GM12874 (cell line): ENCODE measurements at regions not wholly inside any gene's neighbourhood (a gene's known extent, or its start where the extent isn't known, plus 50 kb on each side); places are given as distances from the start of the nearest gene placed in this dataset.

Experiments
- CTCF ChIP-seq: IDR thresholded peaks from 2 replicates; pipeline ENCODE4 v1.5.1; 2011; ENCODE audit warnings: low read depth, mild to moderate bottlenecking, control low read depth, low read length, moderate library complexity; ENCODE audit not compliant: insufficient read depth

DNA sequence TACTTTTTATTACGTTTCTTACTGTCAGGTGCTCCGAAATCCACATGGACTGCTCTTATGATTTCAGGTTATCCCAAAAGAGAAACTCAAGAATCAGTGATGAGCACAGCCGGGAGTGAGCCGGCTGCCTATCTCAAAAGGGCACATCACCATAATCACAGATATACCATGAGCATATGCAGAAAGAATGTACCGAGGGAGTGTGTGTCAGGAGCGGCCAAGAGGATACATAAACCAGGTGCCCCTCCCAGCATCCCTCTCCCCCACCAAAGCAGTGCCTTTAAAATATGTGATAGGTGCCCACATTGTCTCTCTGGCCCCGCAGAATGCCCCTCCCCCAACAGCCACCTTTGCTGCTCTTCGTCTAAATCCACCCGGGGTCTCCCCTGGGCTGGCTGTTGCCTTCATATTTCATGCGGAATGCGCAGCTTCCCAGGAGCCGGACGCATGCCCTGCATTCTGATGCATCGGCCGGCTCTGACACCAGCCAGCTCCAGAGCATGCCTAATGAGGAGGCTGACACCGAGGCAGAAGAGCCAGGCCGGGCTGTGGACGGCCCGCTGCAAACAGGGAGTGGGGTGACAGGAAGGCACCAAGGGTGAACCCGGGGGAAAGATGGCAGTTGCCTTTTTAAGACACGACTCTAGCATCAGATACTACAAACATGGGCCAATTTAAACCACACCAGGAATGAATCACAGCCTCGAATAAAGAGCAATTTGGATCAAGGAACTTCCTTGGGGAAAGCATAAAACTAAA, 652.3 kb downstream of the BNC2 start:
- TF ChIP-seq CTCF = no peak

DNA sequence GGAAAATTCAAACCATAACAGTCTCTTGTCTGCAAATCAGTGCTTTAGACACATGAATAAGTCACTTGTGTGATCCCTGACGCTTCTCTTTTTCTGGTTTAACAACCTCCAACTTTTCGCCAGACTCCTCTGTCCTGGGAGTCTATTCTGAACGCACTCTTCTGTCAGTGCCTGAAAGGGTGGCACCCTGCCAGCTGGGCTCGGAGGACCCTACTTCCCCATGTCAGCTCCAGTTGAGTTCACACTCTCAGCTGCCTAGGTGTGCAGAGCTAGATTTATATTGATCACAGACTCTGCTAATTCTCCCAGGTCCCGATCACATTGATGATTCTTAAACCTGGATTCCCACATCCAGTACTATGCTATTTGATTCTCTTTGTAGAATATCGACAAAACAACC, 649.1 kb downstream of the BNC2 start:
- no peak for TF ChIP-seq CTCF

DNA sequence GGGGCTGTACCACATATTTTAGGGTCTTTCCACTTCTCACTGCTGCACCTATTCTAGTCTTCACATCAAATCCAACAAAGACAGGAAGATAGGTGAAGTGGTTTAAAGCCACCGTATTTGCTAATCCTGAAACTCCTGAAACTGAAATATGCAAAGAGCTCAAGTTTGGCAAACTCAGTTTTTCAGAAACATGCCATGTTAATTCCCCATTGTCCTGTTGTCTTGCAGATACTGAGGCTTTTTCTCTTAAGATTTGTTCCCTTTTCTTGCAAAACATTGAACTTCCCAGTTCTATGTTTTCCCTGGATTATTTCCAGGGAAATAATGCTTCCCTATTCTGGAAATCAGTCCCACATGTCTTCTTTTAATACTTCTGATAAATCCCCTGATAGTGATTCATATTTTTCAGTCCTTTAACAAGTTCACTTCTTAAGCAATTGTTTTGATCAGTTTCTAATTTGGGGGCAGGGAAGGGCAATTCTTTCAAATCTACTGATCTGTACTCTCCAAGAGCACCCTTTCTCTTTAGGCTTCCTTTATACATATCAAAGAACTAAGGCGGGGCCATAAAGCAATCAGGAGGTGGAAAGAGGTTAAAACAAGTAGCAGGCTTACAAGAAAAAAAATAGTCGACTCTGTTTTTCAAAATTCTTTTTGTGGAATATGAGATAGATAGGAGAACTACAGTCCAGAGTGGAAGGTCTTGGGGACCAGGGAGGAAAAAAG, 648.5 kb downstream of the BNC2 start:
- TF ChIP-seq CTCF = no peak

DNA sequence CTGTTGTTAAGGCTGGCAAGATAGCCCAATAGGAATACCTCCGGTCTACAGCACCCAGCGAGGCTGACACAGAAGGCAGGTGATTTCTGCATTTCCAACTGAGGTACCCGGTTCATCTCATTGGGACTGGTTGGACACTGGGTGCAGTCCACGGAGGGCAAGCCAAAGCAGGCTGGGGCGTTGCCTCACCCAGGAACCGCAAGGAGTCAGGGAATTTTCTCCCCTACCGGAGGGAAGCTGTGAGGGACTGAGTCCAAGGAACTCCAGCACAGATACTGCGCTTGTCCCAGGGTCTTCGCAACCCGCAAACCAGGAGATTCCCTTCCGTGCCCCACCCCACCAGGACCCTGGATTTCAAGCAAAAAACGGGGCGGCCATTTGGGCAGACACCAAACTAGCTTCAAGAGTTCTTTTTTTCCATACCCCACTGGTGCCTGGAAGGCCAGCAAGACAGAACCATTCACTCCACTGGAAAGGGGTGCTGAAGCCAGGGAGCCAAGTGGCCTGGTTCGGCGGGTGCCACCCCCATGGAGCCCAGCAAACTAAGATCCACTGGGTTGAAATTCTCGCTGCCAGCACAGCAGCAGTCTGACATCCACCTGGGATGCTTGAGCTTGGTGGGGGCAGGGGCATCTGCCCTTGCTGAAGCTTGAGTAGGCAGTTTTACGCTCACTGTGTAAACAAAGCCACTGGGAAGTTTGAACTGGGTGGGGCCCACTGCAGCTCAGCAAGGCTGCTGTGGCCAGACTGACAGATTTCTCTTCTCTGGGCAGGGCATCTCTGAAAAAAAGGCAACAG, 647.2 kb downstream of the BNC2 start:
- no peak for TF ChIP-seq CTCF

- no peak for TF ChIP-seq CTCF
Measured at GRCh38 chr9:16230731-16231130, 639.7 kb downstream of the BNC2 start.

DNA sequence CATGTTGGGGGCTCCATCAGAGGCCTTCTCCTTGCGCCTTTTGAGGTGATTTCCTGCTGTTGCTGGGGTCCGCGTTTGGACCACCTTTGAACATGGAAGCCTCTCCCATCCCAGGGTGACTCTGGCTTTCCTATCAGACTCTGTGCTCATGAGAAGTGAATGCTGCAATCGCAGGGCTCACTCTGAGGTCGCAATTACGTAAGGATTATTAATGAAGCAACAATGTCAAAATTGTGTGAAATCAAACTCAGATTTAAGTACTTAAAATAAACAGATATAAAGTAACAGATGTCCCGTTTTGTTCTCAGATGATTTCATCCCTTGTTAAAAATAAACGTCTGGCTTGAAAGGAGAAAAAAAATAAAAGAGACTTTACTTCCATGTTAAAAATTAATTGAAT, 634.2 kb downstream of the BNC2 start:
- TF ChIP-seq CTCF = no peak

DNA sequence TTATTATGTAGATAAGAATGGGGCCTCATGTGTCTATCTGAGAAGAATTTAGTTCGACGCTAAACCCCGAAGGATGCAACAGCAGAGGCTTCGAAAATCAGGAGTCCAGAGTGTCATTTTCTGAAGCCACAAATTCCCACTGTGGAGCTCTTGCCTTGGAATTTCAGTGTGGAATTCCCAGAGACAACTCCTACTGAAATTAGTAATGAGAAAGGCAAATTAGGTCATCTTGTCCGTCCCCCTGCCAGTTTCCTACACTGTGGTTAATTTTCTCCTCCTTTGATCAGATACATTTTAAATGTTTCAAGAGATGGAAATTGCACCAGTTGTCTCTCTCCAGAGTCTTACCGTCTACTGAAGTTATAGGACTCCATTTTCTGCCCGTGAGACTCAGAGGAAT, 633.6 kb downstream of the BNC2 start:
- no peak for TF ChIP-seq CTCF
